OCI-M2 (cell line): ENCODE measurements at regions not wholly inside any gene's neighbourhood (a gene's known extent, or its start where the extent isn't known, plus 50 kb on each side); places are given as distances from the start of the nearest gene placed in this dataset.
"Not testable (repeated sequence)": the region's sequence is repeated elsewhere in the genome, so short reads cannot be mapped to it uniquely, and the experiment has no call there.

Experiments
- DNase-seq: peaks from one replicate; lab custom pipeline; 2025; ENCODE audit not compliant: unreplicated experiment; lab: John Stamatoyannopoulos, UW

GRCh38 chr9:79477241-79477840 is 94.4 kb upstream of the TLE4 start:
- DNase-seq: no peak

GRCh38 chr9:79477955-79478771 is 93.6 kb upstream of the TLE4 start:
- no peak for DNase-seq

GRCh38 chr9:79480639-79481038 is 91.1 kb upstream of the TLE4 start:
- DNase-seq: no peak

GRCh38 chr9:79481846-79482477 is 89.8 kb upstream of the TLE4 start:
- no peak for DNase-seq

GRCh38 chr9:79485258-79485657 is 86.5 kb upstream of the TLE4 start:
- DNase-seq: no peak

- no peak for DNase-seq
Observed at GRCh38 chr9:79489261-79490000, 82.3 kb upstream of the TLE4 start.

GRCh38 chr9:79490657-79491248 is 81.0 kb upstream of the TLE4 start:
- DNase-seq: no peak

- DNase-seq: no peak
Observed at GRCh38 chr9:79492092-79493009, 79.4 kb upstream of the TLE4 start.

GRCh38 chr9:79500196-79500864 is 71.4 kb upstream of the TLE4 start:
- not testable (repeated sequence) for DNase-seq

- no peak for DNase-seq
Observed at GRCh38 chr9:79501546-79501945, 70.2 kb upstream of the TLE4 start.

GRCh38 chr9:79507801-79508200 is 64.0 kb upstream of the TLE4 start:
- no peak for DNase-seq

GRCh38 chr9:79512251-79512650 is 59.5 kb upstream of the TLE4 start:
- DNase-seq: no peak
